ENCODE measurements at regions not wholly inside any gene's neighbourhood (a gene's known extent, or its start where the extent isn't known, plus 50 kb on each side); places are given as distances from the start of the nearest gene placed in this dataset.

- H3K9me3 ChIP-seq, result no peaks in the 10 kb centered on the region
- peak overlapping the region; percentile 83; the same call in 1 of the 3 replicates for H3K4me2 ChIP-seq
- POLR2A ChIA-PET, result no interaction called here
- CTCF ChIA-PET, result no interaction called here
- H3K4me1 ChIP-seq, result peaks cover 71% of the 10 kb centered on the region
- TF ChIP-seq BHLHE40 (IDR thresholded peaks at IDR 0.05; ENCODE audit: low read depth, low read length) (no peak), MAX (IDR thresholded peaks at IDR 0.05) (no peak), NR3C1 (IDR thresholded peaks at IDR 0.05) (no peak), PBX3 (IDR thresholded peaks at IDR 0.05) (no peak), GATA3 (IDR thresholded peaks at IDR 0.05; ENCODE audit: borderline replicate concordance) (no peak), RFX5 (IDR thresholded peaks at IDR 0.05) (no peak), TFCP2L1 (CRISPR knock-in tag; IDR thresholded peaks at IDR 0.05) (no peak), NPAS2 (CRISPR knock-in tag; IDR thresholded peaks at IDR 0.05; ENCODE audit: borderline replicate concordance) (no peak), EHF (CRISPR knock-in tag; IDR thresholded peaks at IDR 0.05) (no peak), HOXB13 (CRISPR knock-in tag; IDR thresholded peaks at IDR 0.05; ENCODE audit: low read depth) (no peak), MAFK (IDR thresholded peaks at IDR 0.05; ENCODE audit: partially characterized antibody) (no peak), SMC3 (IDR thresholded peaks at IDR 0.05) (no peak), ZSCAN20 (CRISPR knock-in tag; IDR thresholded peaks at IDR 0.05) (no peak), KDM5A (IDR thresholded peaks at IDR 0.05) (no peak), ELK1 (IDR thresholded peaks at IDR 0.05; ENCODE audit: low read depth, low read length) (no peak), HES2 (IDR thresholded peaks at IDR 0.05) (no peak), POLR2AphosphoS2 (conservative IDR thresholded peaks at IDR 0.05; ENCODE audit: low read length) (no peak), EHMT2 (IDR thresholded peaks at IDR 0.05; ENCODE audit: low read depth) (no peak), ZFP36 (IDR thresholded peaks at IDR 0.05; ENCODE audit: borderline replicate concordance, partially characterized antibody) (no peak), FOXS1 (CRISPR knock-in tag; IDR thresholded peaks at IDR 0.05) (no peak)
- H3K27ac ChIP-seq, result peak overlapping the region; percentile 93 to 98
- DNase-seq (ENCODE audit: low read depth in 1 of 2, low spot score in 1 of 2), result no peak
- 90% methylated on average over 9 of the region's 9 CpGs for WGBS (ENCODE audit: missing lambda C conversion rate)
- FAIRE-seq, result no peak
- no peak overlapping the region for H3K4me3 ChIP-seq
- no peak for ATAC-seq
These were observed 334.2 kb upstream of the SNX7 start for GRCh38 chr1:98327220-98327861.

GRCh38 chr1:98325646-98326440 is 335.7 kb upstream of the SNX7 start:
- Histone ChIP-seq H3K4me3 (no peak overlapping the region), H3K4me2 (peak overlapping the region; percentile 83), H3K27ac (peak overlapping the region; percentile 94 to 98), H3K9me3 (0 out of 3 replicates have a peak, but pooled peaks cover 3% of the 10 kb centered on the region), H3K4me1 (peaks cover 59% of the 10 kb centered on the region)
- ChIA-PET CTCF (no interaction called here), POLR2A (interaction anchor here (0.6 to 1.0 kb wide), 4 partner anchors 111 to 1074 kb away, joined by 3 to 6 read pairs (median 4); no protein-coding TSS in a partner anchor)
- FAIRE-seq, result peak; percentile 97
- peak; percentile 59 to 86; a peak in 5 of 6 replicates for ATAC-seq
- DNase-seq (ENCODE audit: low read depth in 1 of 2, low spot score in 1 of 2), result peak in 1 of 2 experiments; percentile 94
- WGBS (ENCODE audit: missing lambda C conversion rate), result under 1% methylated on average over 7 of the region's 7 CpGs
- TF ChIP-seq HMGXB4 (CRISPR knock-in tag; IDR thresholded peaks at IDR 0.05; ENCODE audit: borderline replicate concordance) (no peak), EP300 (IDR thresholded peaks at IDR 0.05) (peak in 1 of 2 experiments; percentile 68; a peak in 2 of 5 replicates), CEBPB (IDR thresholded peaks at IDR 0.05) (peak; percentile 47 to 89; a peak in 3 of 4 replicates), E2F6 (IDR thresholded peaks at IDR 0.05; ENCODE audit: borderline replicate concordance, low read depth) (peak; percentile 88), GATA3 (IDR thresholded peaks at IDR 0.05; ENCODE audit: borderline replicate concordance) (peak; percentile 81; the same call in 1 of the 2 replicates), RARB (CRISPR knock-in tag; IDR thresholded peaks at IDR 0.05) (no peak), FOXS1 (CRISPR knock-in tag; IDR thresholded peaks at IDR 0.05) (peak; percentile 50; the same call in 1 of the 2 replicates), SMC3 (IDR thresholded peaks at IDR 0.05) (peak; percentile 45; the same call in 1 of the 3 replicates), RAD21 (conservative IDR thresholded peaks at IDR 0.05 in 1 of 2, IDR thresholded peaks at IDR 0.05 in 1 of 2) (peak; percentile 31 to 52), PHF8 (IDR thresholded peaks at IDR 0.05; ENCODE audit: borderline replicate concordance, low read depth) (no peak), BCL3 (IDR thresholded peaks at IDR 0.05) (0 out of 3 replicates have a peak, but pooled peaks have one; percentile 45), JUNB (IDR thresholded peaks at IDR 0.05) (peak; percentile 80), FOSL2 (IDR thresholded peaks at IDR 0.05) (peak; percentile 76), FOSL2 (CRISPR knock-in tag; IDR thresholded peaks at IDR 0.05) (peak; percentile 93)
